Mucosa of descending colon (tissue), 3 donors: ENCODE measurements at regions not wholly inside any gene's neighbourhood (a gene's known extent, or its start where the extent isn't known, plus 50 kb on each side); places are given as distances from the start of the nearest gene placed in this dataset.
"Not testable (repeated sequence)": the region's sequence is repeated elsewhere in the genome, so short reads cannot be mapped to it uniquely, and the experiment has no call there.

Experiments used
- ATAC-seq: fragments of 200-7000 bp; cut with Tn5 transposase; one replicate; pipeline ENCODE4 v1.9.1; 2020; ENCODE audit warnings: mild to moderate bottlenecking, moderate library complexity
- DNase-seq, 3 donors: peaks; one replicate each; pipeline ENCODE4 v3.0.0-alpha.2; 2020
- H3K36me3 ChIP-seq: fragments of 200-600 bp; one replicate; pipeline ENCODE4 v1.8.0; 2021; ENCODE audit warnings: low read depth, mild to moderate bottlenecking
- H3K4me1 ChIP-seq: fragments of 200-600 bp; one replicate; pipeline ENCODE4 v1.8.0; 2021; ENCODE audit warnings: low read depth, mild to moderate bottlenecking
- H3K4me3 ChIP-seq: fragments of 200-600 bp; one replicate; pipeline ENCODE4 v1.8.0; 2021; ENCODE audit warnings: mild to moderate bottlenecking
- H3K9me3 ChIP-seq: fragments of 200-600 bp; one replicate; pipeline ENCODE4 v1.8.0; 2021; ENCODE audit warnings: mild to moderate bottlenecking
- intact Hi-C, 2 donors: fragments of 100-400 bp; cut with DNase I in 1 of 2; cut with micrococcal nuclease in 1 of 2; formaldehyde crosslinking; loops; one replicate each; pipeline versions ENCODE4 v1.11.0 to v1.11.1; 2022; cut with DNase I, micrococcal nuclease
- TF ChIP-seq, protein P1 (sequence below): fragments of 200-600 bp; IDR thresholded peaks from one replicate; pipeline ENCODE4 v1.8.0; 2022; ENCODE audit warnings: antibody characterized with exemption, mild to moderate bottlenecking
- donor health status: DM: no; HTN: no; CAD: no; lungs with moderate emphysema.
- donor health status: DM: no; HTN: no; CAD: no.
- donor health status: DM: no; HTN: yes; CAD: no.

DNA sequence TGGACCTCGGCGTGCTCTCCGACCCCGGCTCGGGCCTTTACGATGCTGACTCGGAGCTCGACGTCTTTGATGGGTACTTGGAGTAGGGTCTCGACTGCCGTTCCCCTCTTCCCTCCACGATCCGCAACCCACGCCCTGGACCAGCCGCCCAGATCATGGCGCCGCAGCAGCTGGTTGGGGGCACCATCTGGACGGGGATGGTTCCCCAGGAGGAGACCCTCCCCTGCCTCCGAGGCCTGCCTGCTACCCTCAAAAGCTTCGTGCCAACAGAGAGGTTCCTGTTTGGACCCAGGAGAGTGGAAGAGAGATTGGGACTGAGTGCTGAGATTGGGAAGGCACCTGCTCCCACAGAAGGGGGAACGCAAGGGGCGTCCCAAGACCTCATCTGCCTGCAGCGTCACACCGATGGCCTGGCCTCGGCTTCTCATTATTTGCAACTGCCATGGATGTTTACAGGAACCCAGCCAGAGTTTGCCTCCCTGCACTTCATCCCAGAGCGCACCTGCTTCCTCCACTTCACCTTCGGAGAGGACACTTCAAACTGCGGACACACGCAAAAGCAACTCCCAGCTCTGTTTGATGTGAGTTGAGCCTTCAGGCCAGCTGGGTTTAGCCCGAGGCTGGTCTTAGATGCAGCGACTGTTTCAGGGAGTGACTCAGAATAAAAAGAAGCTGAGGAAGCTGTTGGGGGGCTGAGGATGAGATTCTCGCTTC is 58.9 kb downstream of the GOLGA6L7 start:
- peak in 1 of 3 donors; percentile 6 for DNase-seq
- intact Hi-C loops, H3K4me1 ChIP-seq, ATAC-seq, H3K36me3 ChIP-seq, H3K9me3 ChIP-seq, H3K4me3 ChIP-seq: not testable (repeated sequence)

DNA sequence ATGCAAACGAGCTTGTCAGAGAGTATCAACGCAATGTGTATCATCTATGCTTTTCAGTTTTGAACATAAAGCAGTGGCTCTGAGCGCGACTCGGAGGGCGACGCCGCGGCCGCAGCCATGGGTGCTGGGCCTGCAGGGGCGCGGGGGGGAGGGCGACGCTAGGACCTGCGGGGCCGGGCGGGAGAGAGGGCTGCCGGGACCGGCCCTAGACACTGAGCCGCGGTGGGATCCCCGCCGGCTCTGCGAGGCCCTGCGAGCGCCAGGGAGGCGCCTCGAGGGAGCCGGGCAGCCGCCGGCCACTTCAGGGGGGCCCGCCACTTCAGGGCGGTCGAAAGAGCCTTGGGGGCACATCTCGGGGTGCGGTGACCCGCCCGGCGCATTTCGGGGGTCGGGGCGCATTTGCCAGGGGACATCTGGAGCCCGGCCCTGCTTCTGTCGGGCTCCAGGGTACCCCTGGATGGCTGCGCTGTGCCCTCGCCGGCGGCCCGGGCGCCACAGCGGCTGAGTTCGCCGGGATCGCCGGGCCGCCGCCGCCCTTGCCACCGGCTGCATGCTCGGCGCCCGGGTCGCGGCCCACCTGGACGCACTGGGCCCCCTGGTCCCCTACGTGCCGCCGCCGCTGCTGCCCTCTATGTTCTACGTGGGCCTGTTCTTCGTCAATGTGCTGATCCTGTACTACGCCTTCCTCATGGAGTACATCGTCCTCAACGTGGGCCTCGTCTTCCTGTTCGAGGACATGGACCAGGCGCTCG is 59.6 kb downstream of the GOLGA6L7 start:
- H3K9me3 ChIP-seq, H3K4me3 ChIP-seq, intact Hi-C loops, H3K4me1 ChIP-seq, H3K36me3 ChIP-seq, DNase-seq: not testable (repeated sequence)
- peak; percentile 16 for ATAC-seq

DNA sequence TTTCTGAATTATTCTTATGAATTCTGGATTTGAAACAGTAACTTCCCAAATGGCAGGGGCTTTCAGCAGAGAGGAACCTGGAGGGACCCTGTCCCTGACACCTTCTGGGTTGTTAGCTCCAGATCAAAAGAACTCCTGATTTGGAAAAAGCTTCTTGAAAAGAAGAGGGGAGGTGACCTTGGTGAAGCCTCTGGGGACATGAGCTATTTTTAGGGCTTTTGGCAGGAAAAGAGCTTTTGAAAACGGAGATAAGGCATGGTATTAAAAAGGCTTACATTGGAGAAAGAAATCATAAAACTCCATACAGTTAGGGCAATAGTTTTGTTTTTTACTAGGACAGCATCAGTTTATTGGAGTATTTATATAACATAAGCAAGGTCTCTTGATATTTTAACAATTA is 60.3 kb downstream of the GOLGA6L7 start:
- H3K4me3 ChIP-seq, DNase-seq, H3K36me3 ChIP-seq, H3K4me1 ChIP-seq, H3K9me3 ChIP-seq, ATAC-seq, intact Hi-C loops: not testable (repeated sequence)

DNA sequence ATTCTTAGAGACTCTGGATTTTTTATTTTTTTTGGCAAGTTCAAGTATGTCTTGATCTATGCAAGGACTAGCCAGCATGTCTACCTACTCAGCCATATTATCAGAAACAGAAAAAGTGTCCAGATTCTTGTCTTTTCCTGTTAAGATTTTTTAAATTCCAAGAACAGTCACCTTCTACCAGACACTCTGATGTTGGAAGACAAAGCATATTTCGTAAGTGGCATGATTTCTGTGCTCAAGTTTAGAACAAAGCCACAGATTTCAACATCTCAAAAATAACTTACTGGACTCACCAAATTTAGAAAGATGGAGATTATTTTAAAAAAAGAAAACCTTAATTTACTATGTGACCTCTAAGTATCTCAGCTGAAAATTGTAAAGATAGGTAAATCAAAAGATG is 61.9 kb downstream of the GOLGA6L7 start:
- no peaks in the 10 kb centered on the region for H3K36me3 ChIP-seq

DNA sequence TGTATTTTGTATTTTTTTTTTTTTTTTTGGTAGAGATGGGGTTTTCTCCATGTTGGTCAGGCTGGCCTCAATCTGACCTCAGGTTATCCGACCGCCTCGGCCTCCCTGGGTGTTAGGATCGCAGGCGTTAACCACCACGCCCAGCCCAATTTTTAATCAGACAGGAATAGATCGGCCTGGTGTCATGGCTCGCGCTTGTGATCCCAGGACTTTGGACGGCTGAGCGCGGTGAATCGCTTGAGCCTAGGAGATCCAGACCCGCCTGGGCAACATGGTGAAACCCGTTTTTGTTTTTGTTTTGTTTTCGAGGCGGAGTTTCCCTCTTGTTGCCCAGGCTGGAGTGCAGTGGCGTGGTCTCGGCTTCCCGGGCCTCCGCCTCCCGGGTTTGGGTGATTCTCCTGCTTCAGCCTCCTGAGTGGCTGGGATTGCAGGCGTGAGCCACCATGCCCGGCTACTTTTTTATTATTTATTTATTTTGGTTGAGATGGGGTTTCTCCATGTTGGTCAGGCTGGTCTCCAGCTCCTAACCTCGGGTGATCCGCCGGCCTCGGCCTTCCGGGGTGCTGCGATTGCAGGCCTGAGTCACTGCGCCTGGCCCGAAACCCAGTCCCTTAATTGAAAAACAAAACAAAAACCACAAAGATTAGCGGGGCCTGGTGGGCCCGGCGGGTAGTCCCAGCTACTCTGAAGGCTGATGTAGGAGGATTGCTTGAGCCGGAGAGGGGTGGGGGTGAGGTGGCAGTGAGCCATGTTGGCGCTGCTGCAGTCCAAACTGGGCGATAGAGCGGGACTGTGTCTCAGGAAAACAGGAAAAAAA is 63.9 kb downstream of the GOLGA6L7 start:
- ATAC-seq, intact Hi-C loops, H3K4me3 ChIP-seq, H3K9me3 ChIP-seq, DNase-seq, H3K36me3 ChIP-seq, H3K4me1 ChIP-seq: not testable (repeated sequence)

More for the DNA sequence above, 61.9 kb downstream of the GOLGA6L7 start:
- TF ChIP-seq, protein P1, sequence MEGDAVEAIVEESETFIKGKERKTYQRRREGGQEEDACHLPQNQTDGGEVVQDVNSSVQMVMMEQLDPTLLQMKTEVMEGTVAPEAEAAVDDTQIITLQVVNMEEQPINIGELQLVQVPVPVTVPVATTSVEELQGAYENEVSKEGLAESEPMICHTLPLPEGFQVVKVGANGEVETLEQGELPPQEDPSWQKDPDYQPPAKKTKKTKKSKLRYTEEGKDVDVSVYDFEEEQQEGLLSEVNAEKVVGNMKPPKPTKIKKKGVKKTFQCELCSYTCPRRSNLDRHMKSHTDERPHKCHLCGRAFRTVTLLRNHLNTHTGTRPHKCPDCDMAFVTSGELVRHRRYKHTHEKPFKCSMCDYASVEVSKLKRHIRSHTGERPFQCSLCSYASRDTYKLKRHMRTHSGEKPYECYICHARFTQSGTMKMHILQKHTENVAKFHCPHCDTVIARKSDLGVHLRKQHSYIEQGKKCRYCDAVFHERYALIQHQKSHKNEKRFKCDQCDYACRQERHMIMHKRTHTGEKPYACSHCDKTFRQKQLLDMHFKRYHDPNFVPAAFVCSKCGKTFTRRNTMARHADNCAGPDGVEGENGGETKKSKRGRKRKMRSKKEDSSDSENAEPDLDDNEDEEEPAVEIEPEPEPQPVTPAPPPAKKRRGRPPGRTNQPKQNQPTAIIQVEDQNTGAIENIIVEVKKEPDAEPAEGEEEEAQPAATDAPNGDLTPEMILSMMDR: no peak
- intact Hi-C loops: no loop called here
- Histone ChIP-seq H3K9me3 (no peaks in the 10 kb centered on the region), H3K4me3 (no peak overlapping the region), H3K4me1 (no peaks in the 10 kb centered on the region)
- DNase-seq: no peak
- ATAC-seq: no peak

DNA sequence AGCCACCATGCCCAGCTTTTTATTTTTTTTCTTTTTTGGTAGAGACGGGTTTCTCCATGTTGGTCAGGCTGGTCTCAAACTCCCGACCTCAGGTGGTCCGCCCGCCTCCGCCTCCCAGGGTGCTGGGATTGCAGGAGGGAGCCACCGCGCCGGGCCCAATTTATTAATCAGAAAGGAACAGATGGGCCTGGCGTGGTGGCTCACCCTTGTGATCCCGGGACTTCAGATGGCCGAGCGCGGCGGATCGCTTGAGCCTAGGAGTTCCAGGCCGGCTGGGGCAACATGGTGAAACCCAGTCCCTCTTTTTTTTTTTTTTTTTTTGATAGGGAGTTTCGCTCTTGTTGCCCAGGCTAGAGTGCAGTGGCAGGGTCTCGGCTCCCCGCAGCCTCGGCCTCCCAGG is 64.6 kb downstream of the GOLGA6L7 start:
- H3K4me3 ChIP-seq: no peak overlapping the region
- H3K9me3 ChIP-seq: no peaks in the 10 kb centered on the region
- TF ChIP-seq, protein P1: no peak
- intact Hi-C loops: no loop called here
- ATAC-seq: no peak
- H3K36me3 ChIP-seq: no peaks in the 10 kb centered on the region
- H3K4me1 ChIP-seq: no peaks in the 10 kb centered on the region
- DNase-seq: no peak

DNA sequence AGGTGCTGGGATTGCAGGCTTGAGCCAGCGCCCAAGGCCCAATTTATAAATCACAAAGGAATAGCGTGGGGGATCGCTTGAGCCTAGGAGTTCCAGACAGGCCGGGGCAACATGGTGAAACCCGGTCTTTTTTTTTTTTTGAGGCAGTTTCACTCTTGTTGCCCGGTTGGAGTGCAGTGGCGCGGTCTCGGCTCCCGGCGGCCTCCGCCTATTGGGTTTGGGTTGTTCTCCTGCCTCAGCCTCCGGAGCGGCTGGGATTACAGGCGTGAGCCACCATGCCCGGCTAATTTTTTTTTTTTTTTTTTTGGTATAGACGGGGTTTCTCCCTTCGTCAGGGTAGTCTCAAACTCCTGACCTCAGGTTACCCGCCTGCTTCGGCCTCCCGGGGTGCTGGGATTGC is 65.0 kb downstream of the GOLGA6L7 start:
- Histone ChIP-seq H3K36me3 (no peaks in the 10 kb centered on the region), H3K9me3 (no peaks in the 10 kb centered on the region), H3K4me1 (no peaks in the 10 kb centered on the region), H3K4me3 (no peak overlapping the region)
- intact Hi-C loops: no loop called here
- TF ChIP-seq, protein P1: no peak
- DNase-seq: no peak
- ATAC-seq: no peak

DNA sequence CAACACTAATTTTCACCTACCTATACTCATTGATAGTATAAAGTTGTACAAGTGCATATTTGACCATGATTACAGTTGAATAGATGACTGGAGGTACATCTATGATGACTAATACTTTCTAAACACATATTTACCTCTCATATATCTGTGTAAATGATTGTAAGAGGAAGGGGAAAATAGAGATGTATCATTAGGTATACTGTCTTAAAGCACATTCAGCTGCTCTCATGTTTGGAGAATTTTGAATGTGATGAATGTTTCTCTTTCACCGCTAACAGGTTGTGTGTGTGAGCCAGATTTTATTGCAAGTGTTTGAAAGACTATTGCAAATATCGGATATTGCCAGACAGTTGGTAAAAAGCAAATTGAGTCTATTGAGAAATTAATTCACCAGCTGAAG is 66.2 kb upstream of the GOLGA8M start:
- H3K9me3 ChIP-seq, H3K4me3 ChIP-seq, intact Hi-C loops, ATAC-seq, H3K36me3 ChIP-seq, H3K4me1 ChIP-seq, DNase-seq: not testable (repeated sequence)

DNA sequence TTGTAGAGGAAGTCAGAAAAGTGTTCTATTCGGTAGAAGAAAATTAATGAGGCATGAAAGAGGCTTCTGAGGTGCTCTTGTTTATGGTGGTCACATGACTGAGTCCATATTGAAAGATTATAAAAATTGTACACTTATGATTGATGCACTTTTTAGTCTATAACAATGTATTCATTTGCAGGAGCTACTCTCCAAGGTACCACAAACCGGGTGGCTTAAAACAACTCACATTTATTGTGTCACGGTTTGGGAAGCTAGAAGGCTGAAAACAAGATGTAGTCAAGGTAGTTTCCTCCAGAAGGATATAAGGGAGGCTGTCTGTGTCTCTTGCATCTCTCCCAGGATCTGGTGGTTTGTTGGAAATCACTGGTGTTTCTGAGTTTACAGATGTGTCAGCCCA is 60.6 kb upstream of the GOLGA8M start:
- H3K4me1 ChIP-seq, H3K36me3 ChIP-seq, DNase-seq, intact Hi-C loops, H3K4me3 ChIP-seq, ATAC-seq, H3K9me3 ChIP-seq: not testable (repeated sequence)
